ENCODE measurements at regions not wholly inside any gene's neighbourhood (a gene's known extent, or its start where the extent isn't known, plus 50 kb on each side); places are given as distances from the start of the nearest gene placed in this dataset.

DNA sequence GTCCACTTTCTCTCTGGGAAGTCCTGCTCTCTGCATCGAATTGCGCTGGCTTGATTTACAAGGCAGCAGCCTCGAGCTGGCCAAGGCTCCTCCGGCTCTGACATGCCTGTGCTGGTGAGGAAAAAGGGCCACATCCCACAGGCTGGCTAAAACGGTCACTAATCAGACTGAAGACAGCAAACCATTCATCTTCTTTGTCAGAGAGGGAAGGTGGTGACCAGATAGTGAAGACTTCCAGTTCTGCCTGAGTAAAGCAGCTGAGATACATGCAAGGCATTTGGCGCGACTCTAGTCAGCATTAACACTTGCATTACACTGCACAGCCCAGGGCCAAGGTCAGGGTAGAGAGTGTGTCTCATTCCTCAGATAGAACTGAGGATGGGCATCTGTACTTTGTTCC, 203.2 kb upstream of the MAP3K7 start:
- TF ChIP-seq, protein P1, sequence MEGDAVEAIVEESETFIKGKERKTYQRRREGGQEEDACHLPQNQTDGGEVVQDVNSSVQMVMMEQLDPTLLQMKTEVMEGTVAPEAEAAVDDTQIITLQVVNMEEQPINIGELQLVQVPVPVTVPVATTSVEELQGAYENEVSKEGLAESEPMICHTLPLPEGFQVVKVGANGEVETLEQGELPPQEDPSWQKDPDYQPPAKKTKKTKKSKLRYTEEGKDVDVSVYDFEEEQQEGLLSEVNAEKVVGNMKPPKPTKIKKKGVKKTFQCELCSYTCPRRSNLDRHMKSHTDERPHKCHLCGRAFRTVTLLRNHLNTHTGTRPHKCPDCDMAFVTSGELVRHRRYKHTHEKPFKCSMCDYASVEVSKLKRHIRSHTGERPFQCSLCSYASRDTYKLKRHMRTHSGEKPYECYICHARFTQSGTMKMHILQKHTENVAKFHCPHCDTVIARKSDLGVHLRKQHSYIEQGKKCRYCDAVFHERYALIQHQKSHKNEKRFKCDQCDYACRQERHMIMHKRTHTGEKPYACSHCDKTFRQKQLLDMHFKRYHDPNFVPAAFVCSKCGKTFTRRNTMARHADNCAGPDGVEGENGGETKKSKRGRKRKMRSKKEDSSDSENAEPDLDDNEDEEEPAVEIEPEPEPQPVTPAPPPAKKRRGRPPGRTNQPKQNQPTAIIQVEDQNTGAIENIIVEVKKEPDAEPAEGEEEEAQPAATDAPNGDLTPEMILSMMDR (IDR thresholded peaks at IDR 0.05), result no peak
- TF ChIP-seq POLR2A (IDR thresholded peaks at IDR 0.05), result no peak

Measured in body of pancreas (tissue), 4 donors.